ENCODE measurements at regions not wholly inside any gene's neighbourhood (a gene's known extent, or its start where the extent isn't known, plus 50 kb on each side); places are given as distances from the start of the nearest gene placed in this dataset.
"Not testable (repeated sequence)": the region's sequence is repeated elsewhere in the genome, so short reads cannot be mapped to it uniquely, and the experiment has no call there.

GRCh38 chr13:94800423-94800822 lies 88.1 kb upstream of the SOX21 start:
- no peaks in the 10 kb centered on the region for H3K9me3 ChIP-seq (ENCODE audit: insufficient read depth, low read length)
- TF ChIP-seq SUZ12 (IDR thresholded peaks at IDR 0.05; ENCODE audit: extremely low read depth, insufficient read depth, insufficient read length) (no peak), YY1 (IDR thresholded peaks at IDR 0.05; ENCODE audit: insufficient read depth, insufficient read length) (no peak), ZNF274 (IDR thresholded peaks at IDR 0.05; ENCODE audit: low read depth, low read length) (no peak)
- H3K9ac ChIP-seq (ENCODE audit: insufficient read length, low read depth), result no peak overlapping the region
- no peaks in the 10 kb centered on the region for H3K36me3 ChIP-seq (ENCODE audit: insufficient read depth, insufficient read length, low read length)
- DNase-seq (ENCODE audit: low read depth, low spot score), result no peak
- H3K4me1 ChIP-seq (ENCODE audit: insufficient read depth, insufficient read length), result no peaks in the 10 kb centered on the region
- H3K4me3 ChIP-seq (ENCODE audit: insufficient read length, low read depth), result no peak overlapping the region
- no peaks in the 10 kb centered on the region for H3K27me3 ChIP-seq (ENCODE audit: insufficient read depth, insufficient read length)

GRCh38 chr13:94799299-94799698 lies 87.0 kb upstream of the SOX21 start:
- Histone ChIP-seq H3K4me3 (ENCODE audit: insufficient read length, low read depth) (no peak overlapping the region), H3K36me3 (ENCODE audit: insufficient read depth, insufficient read length, low read length) (no peaks in the 10 kb centered on the region), H3K4me1 (ENCODE audit: insufficient read depth, insufficient read length) (no peaks in the 10 kb centered on the region), H3K9me3 (ENCODE audit: insufficient read depth, low read length) (no peaks in the 10 kb centered on the region), H3K27me3 (ENCODE audit: insufficient read depth, insufficient read length) (no peaks in the 10 kb centered on the region), H3K9ac (ENCODE audit: insufficient read length, low read depth) (no peak overlapping the region)
- DNase-seq (ENCODE audit: low read depth, low spot score), result no peak
- TF ChIP-seq ZNF274 (IDR thresholded peaks at IDR 0.05; ENCODE audit: low read depth, low read length) (no peak), SUZ12 (IDR thresholded peaks at IDR 0.05; ENCODE audit: extremely low read depth, insufficient read depth, insufficient read length) (no peak), YY1 (IDR thresholded peaks at IDR 0.05; ENCODE audit: insufficient read depth, insufficient read length) (no peak)

- Histone ChIP-seq H3K27me3 (ENCODE audit: insufficient read depth, insufficient read length) (no peaks in the 10 kb centered on the region), H3K4me1 (ENCODE audit: insufficient read depth, insufficient read length) (no peaks in the 10 kb centered on the region), H3K36me3 (ENCODE audit: insufficient read depth, insufficient read length, low read length) (no peaks in the 10 kb centered on the region), H3K4me3 (ENCODE audit: insufficient read length, low read depth) (no peak overlapping the region), H3K9ac (ENCODE audit: insufficient read length, low read depth) (no peak overlapping the region), H3K9me3 (ENCODE audit: insufficient read depth, low read length) (no peaks in the 10 kb centered on the region)
- no peak for DNase-seq (ENCODE audit: low read depth, low spot score)
- TF ChIP-seq SUZ12 (IDR thresholded peaks at IDR 0.05; ENCODE audit: extremely low read depth, insufficient read depth, insufficient read length) (no peak), ZNF274 (IDR thresholded peaks at IDR 0.05; ENCODE audit: low read depth, low read length) (no peak), YY1 (IDR thresholded peaks at IDR 0.05; ENCODE audit: insufficient read depth, insufficient read length) (no peak)
Measured at GRCh38 chr13:94798738-94799137, 86.4 kb upstream of the SOX21 start.

- no peaks in the 10 kb centered on the region for H3K27me3 ChIP-seq (ENCODE audit: insufficient read depth, insufficient read length)
- no peak for TF ChIP-seq ZNF274 (IDR thresholded peaks at IDR 0.05; ENCODE audit: low read depth, low read length)
- TF ChIP-seq YY1 (IDR thresholded peaks at IDR 0.05; ENCODE audit: insufficient read depth, insufficient read length), result no peak
- TF ChIP-seq SUZ12 (IDR thresholded peaks at IDR 0.05; ENCODE audit: extremely low read depth, insufficient read depth, insufficient read length), result no peak
Measured at GRCh38 chr13:94795292-94795691, 82.9 kb upstream of the SOX21 start.

GRCh38 chr13:94786246-94786645 lies 73.9 kb upstream of the SOX21 start:
- DNase-seq (ENCODE audit: low read depth, low spot score); H3K9me3 ChIP-seq (ENCODE audit: insufficient read depth, low read length): not testable (repeated sequence)

More at GRCh38 chr13:94795292-94795691, 82.9 kb upstream of the SOX21 start:
- Histone ChIP-seq H3K9me3 (ENCODE audit: insufficient read depth, low read length) (no peaks in the 10 kb centered on the region), H3K9ac (ENCODE audit: insufficient read length, low read depth) (no peak overlapping the region), H3K4me3 (ENCODE audit: insufficient read length, low read depth) (no peak overlapping the region), H3K4me1 (ENCODE audit: insufficient read depth, insufficient read length) (no peaks in the 10 kb centered on the region), H3K36me3 (ENCODE audit: insufficient read depth, insufficient read length, low read length) (no peaks in the 10 kb centered on the region)
- DNase-seq (ENCODE audit: low read depth, low spot score), result no peak

GRCh38 chr13:94784066-94784465 lies 71.7 kb upstream of the SOX21 start:
- DNase-seq (ENCODE audit: low read depth, low spot score), result no peak
- no peaks in the 10 kb centered on the region for H3K4me1 ChIP-seq (ENCODE audit: insufficient read depth, insufficient read length)
- no peaks in the 10 kb centered on the region for H3K27me3 ChIP-seq (ENCODE audit: insufficient read depth, insufficient read length)
- H3K36me3 ChIP-seq (ENCODE audit: insufficient read depth, insufficient read length, low read length), result no peaks in the 10 kb centered on the region
- no peak for TF ChIP-seq SUZ12 (IDR thresholded peaks at IDR 0.05; ENCODE audit: extremely low read depth, insufficient read depth, insufficient read length)
- no peak overlapping the region for H3K9ac ChIP-seq (ENCODE audit: insufficient read length, low read depth)
- no peaks in the 10 kb centered on the region for H3K9me3 ChIP-seq (ENCODE audit: insufficient read depth, low read length)
- no peak overlapping the region for H3K4me3 ChIP-seq (ENCODE audit: insufficient read length, low read depth)

More at GRCh38 chr13:94786246-94786645, 73.9 kb upstream of the SOX21 start:
- not testable (repeated sequence) for H3K4me1 ChIP-seq (ENCODE audit: insufficient read depth, insufficient read length); H3K36me3 ChIP-seq (ENCODE audit: insufficient read depth, insufficient read length, low read length); H3K27me3 ChIP-seq (ENCODE audit: insufficient read depth, insufficient read length); H3K9ac ChIP-seq (ENCODE audit: insufficient read length, low read depth); H3K4me3 ChIP-seq (ENCODE audit: insufficient read length, low read depth)

- H3K9me3 ChIP-seq (ENCODE audit: insufficient read depth, low read length), result no peaks in the 10 kb centered on the region
- no peak overlapping the region for H3K4me3 ChIP-seq (ENCODE audit: insufficient read length, low read depth)
- no peak for DNase-seq (ENCODE audit: low read depth, low spot score)
- no peaks in the 10 kb centered on the region for H3K36me3 ChIP-seq (ENCODE audit: insufficient read depth, insufficient read length, low read length)
- H3K4me1 ChIP-seq (ENCODE audit: insufficient read depth, insufficient read length), result no peaks in the 10 kb centered on the region
- no peaks in the 10 kb centered on the region for H3K27me3 ChIP-seq (ENCODE audit: insufficient read depth, insufficient read length)
- H3K9ac ChIP-seq (ENCODE audit: insufficient read length, low read depth), result no peak overlapping the region
- TF ChIP-seq SUZ12 (IDR thresholded peaks at IDR 0.05; ENCODE audit: extremely low read depth, insufficient read depth, insufficient read length) (no peak), YY1 (IDR thresholded peaks at IDR 0.05; ENCODE audit: insufficient read depth, insufficient read length) (no peak), ZNF274 (IDR thresholded peaks at IDR 0.05; ENCODE audit: low read depth, low read length) (no peak)
Measured at GRCh38 chr13:94783489-94783888, 71.1 kb upstream of the SOX21 start.

- no peak overlapping the region for H3K9ac ChIP-seq (ENCODE audit: insufficient read length, low read depth)
- H3K9me3 ChIP-seq (ENCODE audit: insufficient read depth, low read length), result no peaks in the 10 kb centered on the region
- no peak for DNase-seq (ENCODE audit: low read depth, low spot score)
- H3K4me3 ChIP-seq (ENCODE audit: insufficient read length, low read depth), result no peak overlapping the region
- H3K36me3 ChIP-seq (ENCODE audit: insufficient read depth, insufficient read length, low read length), result no peaks in the 10 kb centered on the region
- no peak for TF ChIP-seq YY1 (IDR thresholded peaks at IDR 0.05; ENCODE audit: insufficient read depth, insufficient read length)
- H3K27me3 ChIP-seq (ENCODE audit: insufficient read depth, insufficient read length), result no peaks in the 10 kb centered on the region
- no peaks in the 10 kb centered on the region for H3K4me1 ChIP-seq (ENCODE audit: insufficient read depth, insufficient read length)
Measured at GRCh38 chr13:94780421-94780820, 68.1 kb upstream of the SOX21 start.

Measured in NT2/D1 (cell line).